SK-N-MC (cell line): ENCODE measurements at regions not wholly inside any gene's neighbourhood (a gene's known extent, or its start where the extent isn't known, plus 50 kb on each side); places are given as distances from the start of the nearest gene placed in this dataset.

Source experiments
- DNase-seq: peaks from one replicate; pipeline ENCODE4 v3.0.0-alpha.2; 2011; ENCODE audit warnings: low read depth, low spot score
- H3K27ac ChIP-seq: fragments of 200-600 bp; sonication (generic); 2 replicates; pipeline ENCODE4 v1.5.1; 2016; ENCODE audit warnings: mixed run types
- H3K36me3 ChIP-seq: fragments of 200-600 bp; sonication (generic); 2 replicates; pipeline ENCODE4 v1.6.1; 2017; ENCODE audit warnings: antibody characterized with exemption, low read length, mixed read lengths; ENCODE audit not compliant: insufficient read depth
- H3K4me3 ChIP-seq: fragments of 200-600 bp; sonication (generic); 2 replicates; pipeline ENCODE4 v1.5.1; 2016
- H3K9ac ChIP-seq: fragments of 200-600 bp; sonication (generic); 2 replicates; pipeline ENCODE4 v1.8.0; 2017; ENCODE audit warnings: mixed run types, mixed read lengths; ENCODE audit not compliant: insufficient read length
- H3K9me3 ChIP-seq: fragments of 200-600 bp; sonication (generic); 2 replicates; pipeline ENCODE4 v1.6.1; 2017; ENCODE audit warnings: low read depth, mild to moderate bottlenecking, antibody characterized with exemption, low read length, moderate library complexity, mixed read lengths
- EZH2 ChIP-seq: fragments of 200-600 bp; sonication (generic); IDR thresholded peaks from one replicate; pipeline ENCODE4 v1.6.1; 2017; ENCODE audit warnings: antibody characterized with exemption
- FOXP2 ChIP-seq: optimal IDR thresholded peaks from 2 replicates; pipeline ENCODE3; 2011; ENCODE audit warnings: mild to moderate bottlenecking, moderate library complexity; ENCODE audit not compliant: insufficient read depth; ENCODE audit errors: extremely low read length, control extremely low read depth
- POLR2AphosphoS5 ChIP-seq: IDR thresholded peaks from 2 replicates; pipeline ENCODE4 v1.6.1; 2012; ENCODE audit warnings: mild to moderate bottlenecking, low read depth, low read length, borderline replicate concordance

DNA sequence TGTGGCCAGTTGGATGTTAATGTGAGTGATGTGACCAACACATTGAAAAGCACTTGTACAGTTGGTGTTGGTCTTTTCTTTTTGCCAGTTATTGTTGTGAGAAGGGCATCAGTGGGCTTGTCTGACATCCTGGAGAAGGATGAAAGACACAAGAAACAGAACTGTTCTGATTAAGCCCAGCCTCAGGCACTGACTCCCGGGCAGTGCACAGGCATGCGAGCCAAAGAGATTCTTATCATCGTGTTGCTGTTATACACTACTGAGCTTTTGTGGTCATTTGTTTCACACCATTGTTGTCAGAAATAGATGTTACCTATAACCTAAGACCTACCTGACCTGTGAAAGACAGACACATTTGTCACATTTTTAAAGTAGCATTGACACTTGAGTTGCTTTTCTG, 236.8 kb upstream of the CA10 start:
- Histone ChIP-seq H3K9ac (no peak overlapping the region), H3K27ac (no peak overlapping the region), H3K9me3 (no peaks in the 10 kb centered on the region), H3K4me3 (no peak overlapping the region), H3K36me3 (no peaks in the 10 kb centered on the region)
- TF ChIP-seq EZH2 (no peak), POLR2AphosphoS5 (no peak), FOXP2 (no peak)
- DNase-seq, result no peak

DNA sequence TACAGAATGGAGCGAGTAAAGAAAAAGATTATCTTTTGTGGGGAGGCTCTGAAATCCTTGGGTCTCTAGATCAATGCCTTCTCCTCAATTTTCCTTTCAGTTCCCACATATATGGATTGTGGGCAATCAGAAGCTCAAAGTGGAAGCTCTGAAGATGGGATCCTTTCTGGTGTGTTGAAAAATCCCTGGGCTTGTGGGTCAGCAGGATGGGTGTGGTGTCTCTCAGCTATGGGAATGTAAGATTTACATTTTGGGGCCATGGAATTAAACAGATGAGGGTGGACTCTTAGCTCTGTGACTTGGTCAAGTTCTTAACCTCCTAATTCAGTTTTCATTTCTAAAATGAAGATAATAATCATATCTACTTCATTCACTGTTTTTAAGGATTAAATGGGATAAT, 231.9 kb upstream of the CA10 start:
- H3K27ac ChIP-seq, result no peak overlapping the region

DNA sequence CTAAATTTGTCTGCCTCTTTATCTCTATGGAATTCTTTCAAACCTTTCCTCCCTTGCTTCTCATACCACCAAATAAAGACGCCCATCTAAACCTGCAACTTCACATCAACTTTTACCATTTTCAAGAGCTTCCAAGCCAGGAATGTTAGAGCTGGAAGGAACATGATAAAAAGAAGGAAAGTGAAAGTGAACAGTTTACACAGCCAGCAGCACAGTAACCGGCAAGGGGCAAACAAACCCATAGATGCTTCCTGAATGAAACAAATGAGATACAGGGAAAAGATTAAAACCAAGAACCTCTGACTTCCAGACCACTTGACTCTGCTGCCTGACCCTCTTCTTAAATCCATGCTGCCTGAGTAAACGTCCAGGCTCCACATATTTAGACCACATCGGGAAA, 231.1 kb upstream of the CA10 start:
- H3K9me3 ChIP-seq, result no peaks in the 10 kb centered on the region
- no peak overlapping the region for H3K4me3 ChIP-seq
- H3K36me3 ChIP-seq, result no peaks in the 10 kb centered on the region
- DNase-seq, result no peak
- no peak overlapping the region for H3K9ac ChIP-seq
- H3K27ac ChIP-seq, result no peak overlapping the region
- no peak for TF ChIP-seq POLR2AphosphoS5
- TF ChIP-seq FOXP2, result no peak
- no peak for TF ChIP-seq EZH2

More for the DNA sequence above, 231.9 kb upstream of the CA10 start:
- TF ChIP-seq FOXP2 (no peak), EZH2 (no peak), POLR2AphosphoS5 (no peak)
- no peak for DNase-seq
- H3K9ac ChIP-seq, result no peak overlapping the region
- H3K36me3 ChIP-seq, result no peaks in the 10 kb centered on the region
- H3K9me3 ChIP-seq, result no peaks in the 10 kb centered on the region
- no peak overlapping the region for H3K4me3 ChIP-seq

DNA sequence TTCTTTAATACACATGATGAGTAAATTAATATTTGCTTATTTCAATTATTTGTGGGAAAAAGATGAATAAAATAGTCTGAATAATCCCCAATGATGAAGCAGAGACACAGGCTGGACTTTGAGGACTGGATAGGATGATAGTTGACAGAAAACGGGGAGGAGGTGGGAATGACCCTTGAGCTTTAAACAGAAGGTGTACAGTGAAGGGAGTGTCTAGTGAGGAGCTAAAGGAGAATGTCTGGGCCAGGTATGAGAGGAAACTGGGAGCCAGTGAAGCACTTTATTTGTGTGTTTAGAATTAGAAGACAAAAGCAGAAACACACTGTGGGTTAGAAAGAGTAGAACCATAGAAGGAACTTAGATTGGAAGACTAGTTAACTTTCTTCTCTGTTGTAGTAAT, 230.4 kb upstream of the CA10 start:
- Histone ChIP-seq H3K9me3 (no peaks in the 10 kb centered on the region), H3K4me3 (no peak overlapping the region), H3K9ac (no peak overlapping the region), H3K36me3 (no peaks in the 10 kb centered on the region), H3K27ac (no peak overlapping the region)
- TF ChIP-seq FOXP2, result no peak
- no peak for TF ChIP-seq EZH2
- no peak for TF ChIP-seq POLR2AphosphoS5
- no peak for DNase-seq

DNA sequence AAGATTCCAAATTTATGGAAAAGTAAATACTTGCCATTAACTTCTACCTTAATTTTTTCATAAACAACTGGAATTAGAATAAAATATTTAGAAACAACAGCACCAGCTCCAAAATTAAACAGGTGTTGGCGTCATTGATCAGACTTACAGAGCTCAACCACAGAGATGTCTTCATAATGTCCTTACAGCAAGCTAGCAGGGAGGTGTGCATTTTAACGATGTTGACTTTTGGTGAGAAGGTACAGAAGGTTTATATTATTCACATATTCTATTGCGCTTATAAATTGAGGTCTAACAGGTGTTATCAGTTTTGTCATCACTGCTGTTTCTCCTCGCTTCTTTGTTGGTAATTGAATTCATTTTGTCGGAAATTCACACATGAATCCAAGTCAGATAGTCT, 226.2 kb upstream of the CA10 start:
- no peaks in the 10 kb centered on the region for H3K9me3 ChIP-seq
- no peak for DNase-seq
- no peaks in the 10 kb centered on the region for H3K36me3 ChIP-seq
- TF ChIP-seq FOXP2, result no peak
- TF ChIP-seq EZH2, result no peak
- no peak for TF ChIP-seq POLR2AphosphoS5
- H3K4me3 ChIP-seq, result no peak overlapping the region
- no peak overlapping the region for H3K27ac ChIP-seq
- H3K9ac ChIP-seq, result no peak overlapping the region

- peak; percentile 34 for DNase-seq
- H3K4me3 ChIP-seq, result no peak overlapping the region
- no peaks in the 10 kb centered on the region for H3K36me3 ChIP-seq
- no peaks in the 10 kb centered on the region for H3K9me3 ChIP-seq
- no peak overlapping the region for H3K9ac ChIP-seq
- TF ChIP-seq POLR2AphosphoS5 (no peak), FOXP2 (no peak), EZH2 (no peak)
- no peak overlapping the region for H3K27ac ChIP-seq
Measured at GRCh38 chr17:52383493-52384100, 225.1 kb upstream of the CA10 start.

GRCh38 chr17:52378860-52379259, 220.3 kb upstream of the CA10 start:
- H3K9me3 ChIP-seq, result no peaks in the 10 kb centered on the region
- no peak overlapping the region for H3K9ac ChIP-seq
- TF ChIP-seq FOXP2 (no peak), POLR2AphosphoS5 (no peak), EZH2 (no peak)
- H3K4me3 ChIP-seq, result no peak overlapping the region
- H3K36me3 ChIP-seq, result no peaks in the 10 kb centered on the region
- DNase-seq, result no peak
- H3K27ac ChIP-seq, result no peak overlapping the region

GRCh38 chr17:52376137-52376536, 217.6 kb upstream of the CA10 start:
- Histone ChIP-seq H3K4me3 (no peak overlapping the region), H3K9ac (no peak overlapping the region), H3K36me3 (no peaks in the 10 kb centered on the region), H3K27ac (no peak overlapping the region), H3K9me3 (no peaks in the 10 kb centered on the region)
- no peak for DNase-seq
- no peak for TF ChIP-seq FOXP2
- no peak for TF ChIP-seq EZH2
- no peak for TF ChIP-seq POLR2AphosphoS5

- H3K27ac ChIP-seq, result no peak overlapping the region
- no peaks in the 10 kb centered on the region for H3K36me3 ChIP-seq
- no peak overlapping the region for H3K4me3 ChIP-seq
- no peak for TF ChIP-seq FOXP2
- no peak for TF ChIP-seq POLR2AphosphoS5
- TF ChIP-seq EZH2, result no peak
- H3K9ac ChIP-seq, result no peak overlapping the region
- DNase-seq, result no peak
- H3K9me3 ChIP-seq, result no peaks in the 10 kb centered on the region
Measured at GRCh38 chr17:52368886-52369285, 210.4 kb upstream of the CA10 start.
